HPDE6-E6E7 (cell line): ENCODE measurements at regions not wholly inside any gene's neighbourhood (a gene's known extent, or its start where the extent isn't known, plus 50 kb on each side); places are given as distances from the start of the nearest gene placed in this dataset.

Experiments used
- DNase-seq: peaks from one replicate; pipeline ENCODE4 v3.0.0; 2011; ENCODE audit warnings: missing footprints; ENCODE audit errors: extremely low spot score

DNA sequence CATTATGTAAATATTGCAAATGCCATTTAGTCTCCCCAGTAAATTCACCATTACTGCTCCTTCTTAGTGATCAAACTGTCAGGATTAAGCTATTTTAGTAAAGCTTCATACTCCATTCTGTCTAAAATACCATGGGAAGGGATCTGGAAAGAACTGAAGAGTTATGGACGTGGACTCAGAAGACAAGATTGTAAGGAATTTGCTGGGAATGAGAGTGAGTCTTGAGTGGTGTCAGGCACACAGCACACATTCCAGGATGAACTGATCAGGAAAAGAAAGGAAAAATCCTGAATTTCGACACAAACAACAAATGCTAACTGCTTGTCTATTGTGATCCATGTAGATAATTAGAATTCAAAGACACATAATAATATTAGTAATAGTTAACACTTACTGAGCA, 311.0 kb downstream of the CENPC start:
- DNase-seq = no peak

DNA sequence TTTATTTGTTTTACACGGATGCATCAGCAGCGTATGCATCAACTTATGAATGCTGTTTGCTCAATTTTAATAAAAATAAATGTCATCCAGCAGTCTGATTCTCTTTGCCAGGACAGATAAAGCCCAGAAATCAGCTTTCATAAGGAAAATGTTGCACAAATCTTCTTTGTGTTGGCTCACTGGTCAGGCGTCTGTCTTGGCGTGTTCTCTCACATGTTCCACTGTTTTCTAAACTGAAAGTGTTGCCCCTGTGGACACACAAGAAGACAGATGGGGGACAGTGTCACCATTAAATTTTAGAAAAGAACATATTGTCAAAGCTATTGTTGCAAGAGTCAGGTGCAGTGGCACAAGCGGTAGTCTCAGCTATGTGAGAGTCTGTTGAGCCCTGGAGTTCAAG, 316.2 kb downstream of the CENPC start:
- no peak for DNase-seq

DNA sequence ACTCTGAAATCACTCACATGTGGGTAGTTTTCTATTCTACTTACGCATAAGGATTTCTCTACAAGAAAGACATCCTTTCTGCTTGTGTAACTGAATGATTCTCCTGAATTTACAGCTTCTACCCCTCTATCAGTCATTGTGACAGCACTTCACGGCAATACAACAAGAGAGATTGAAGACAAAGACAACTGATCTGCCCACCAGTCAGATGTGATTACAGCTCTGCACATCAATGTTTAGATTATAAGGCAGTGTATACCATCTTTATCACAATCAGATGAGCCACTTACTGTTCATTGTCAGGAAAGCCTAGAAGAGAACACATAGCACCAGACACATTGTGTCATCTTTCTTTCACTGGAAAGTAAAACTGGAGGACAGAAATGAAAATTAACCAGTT, 324.4 kb downstream of the CENPC start:
- DNase-seq = no peak

DNA sequence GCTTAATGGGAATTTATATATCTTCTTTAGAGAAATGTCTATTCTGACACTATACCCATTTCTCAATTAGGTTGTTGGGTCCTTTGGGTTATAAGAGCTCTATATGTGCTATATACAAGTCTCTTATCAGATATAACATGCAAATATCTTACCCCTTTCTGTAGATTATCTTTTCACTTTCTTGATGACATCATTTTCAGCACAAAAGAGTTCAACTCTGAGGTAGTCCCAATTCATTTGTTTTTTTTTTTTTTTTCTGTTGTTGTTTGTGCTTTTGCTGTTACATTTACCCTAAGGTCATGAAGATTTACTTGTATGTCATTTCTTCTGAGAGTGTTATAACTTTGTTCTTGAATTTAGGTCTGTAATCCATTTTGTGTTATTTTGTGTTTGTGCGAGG, 326.4 kb downstream of the CENPC start:
- no peak for DNase-seq

DNA sequence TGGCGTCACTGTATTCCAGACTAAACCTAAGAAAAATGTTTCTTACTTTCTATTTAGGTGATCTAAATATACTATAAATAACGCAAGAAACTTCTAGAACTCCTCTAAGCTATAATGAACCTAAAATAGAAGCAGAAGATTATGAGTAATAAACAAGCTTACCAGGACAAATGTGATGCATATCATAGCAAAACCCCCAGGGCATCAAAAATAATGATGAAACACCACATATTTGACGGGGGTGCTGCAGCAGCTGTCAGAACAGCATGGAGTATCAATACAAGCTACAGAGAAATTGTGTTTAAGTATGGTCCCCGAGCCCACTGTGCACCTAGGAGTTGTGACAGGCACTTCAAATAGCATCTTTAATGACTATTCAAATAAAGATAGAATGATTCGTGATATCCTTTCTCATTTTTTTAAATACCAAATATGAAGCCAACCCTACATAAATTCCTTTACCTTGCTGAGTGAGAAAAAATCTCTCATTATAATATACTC, 337.3 kb downstream of the CENPC start:
- no peak for DNase-seq

DNA sequence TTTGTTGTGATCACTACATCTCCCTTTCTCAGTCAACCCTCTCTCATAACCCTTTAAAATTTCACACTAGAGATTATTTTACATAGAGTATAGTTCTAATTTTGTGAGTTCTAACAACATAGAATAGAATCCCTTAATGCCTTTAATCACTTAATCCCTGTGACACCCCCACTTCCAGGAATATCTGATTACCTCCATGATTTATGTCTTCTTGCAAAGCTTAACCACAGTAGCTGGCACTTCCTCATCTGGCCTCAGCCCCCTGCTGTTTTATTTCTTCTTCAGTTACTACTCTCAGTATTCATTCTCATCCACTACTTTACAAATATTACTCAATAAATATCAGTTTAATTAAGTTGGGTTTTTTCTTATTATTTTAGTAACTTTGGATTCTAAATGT, 340.9 kb downstream of the CENPC start:
- no peak for DNase-seq

DNA sequence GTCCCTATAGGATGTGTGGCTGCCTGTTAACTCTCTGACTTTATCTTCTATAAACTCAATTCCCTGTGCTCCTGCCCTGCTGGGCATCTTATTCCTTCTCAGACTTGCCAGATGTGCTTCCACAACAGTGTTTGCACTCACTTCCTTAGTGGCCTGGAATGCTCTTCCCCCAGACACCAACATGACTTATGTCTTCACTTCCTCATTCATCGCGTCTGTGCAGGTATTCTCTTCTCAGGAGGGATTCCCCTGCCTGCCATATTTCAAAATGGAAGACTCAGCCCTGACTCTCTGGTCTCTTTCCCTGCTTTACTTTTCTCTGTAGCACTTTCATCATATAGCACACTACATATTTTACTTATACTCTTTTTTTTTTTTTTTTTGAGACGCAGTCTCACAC, 344.0 kb downstream of the CENPC start:
- DNase-seq = no peak

DNA sequence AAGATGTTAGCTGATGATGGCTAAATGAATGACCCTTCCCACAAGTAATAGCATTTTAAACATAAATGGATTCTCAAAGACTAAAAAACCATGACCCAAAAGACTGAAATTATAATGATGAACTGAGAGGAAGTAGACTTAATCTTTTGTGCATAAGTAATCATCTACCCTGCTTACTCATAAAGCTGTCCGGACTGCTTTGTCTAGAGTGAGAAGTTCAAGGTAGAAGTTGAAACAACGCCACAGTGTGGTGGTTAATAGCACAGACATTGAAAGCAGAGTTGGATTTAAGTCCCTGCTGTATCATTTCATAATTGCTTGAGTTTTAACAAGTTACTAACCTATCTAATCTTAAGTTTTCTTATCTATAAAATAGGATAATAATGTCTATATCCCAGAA, 346.6 kb downstream of the CENPC start:
- peak; percentile 21 for DNase-seq

DNA sequence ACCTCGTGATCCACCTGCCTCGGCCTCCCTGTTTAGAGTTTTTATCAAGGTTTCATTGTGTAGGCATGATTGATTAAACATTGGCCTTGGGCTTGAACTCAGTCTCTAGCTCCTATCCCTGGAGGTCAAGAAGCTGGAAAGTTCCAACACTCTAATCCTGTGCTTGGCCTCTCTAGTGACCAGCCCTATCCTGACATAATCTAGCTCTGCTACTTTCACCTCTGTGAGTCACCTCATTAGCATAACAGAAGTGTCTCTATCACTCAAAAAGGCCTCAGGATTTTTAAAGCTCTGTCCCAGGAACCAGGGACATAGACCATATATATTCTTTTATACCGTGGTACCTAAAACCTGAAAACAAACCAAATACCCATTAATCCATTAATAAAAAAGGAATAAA, 377.5 kb downstream of the CENPC start:
- DNase-seq = no peak

DNA sequence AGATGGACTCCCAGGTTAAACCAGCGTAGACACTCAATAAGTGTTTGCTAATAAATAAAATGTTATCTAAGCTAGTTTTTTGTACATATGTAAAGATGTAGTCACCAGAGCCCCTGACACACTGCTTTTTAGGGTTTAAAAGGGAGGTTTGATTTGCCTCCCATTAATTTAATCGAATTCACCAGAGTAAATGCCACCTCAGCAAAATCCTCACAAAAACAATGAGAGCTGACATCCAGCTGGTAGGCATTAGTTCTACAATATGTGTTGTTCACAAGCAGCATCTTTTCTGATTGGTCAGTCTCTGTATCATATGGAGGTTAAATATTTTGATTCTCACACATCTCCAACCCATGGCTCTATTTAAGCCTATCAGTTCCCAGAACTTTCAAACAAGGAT, 382.6 kb downstream of the CENPC start:
- no peak for DNase-seq

DNA sequence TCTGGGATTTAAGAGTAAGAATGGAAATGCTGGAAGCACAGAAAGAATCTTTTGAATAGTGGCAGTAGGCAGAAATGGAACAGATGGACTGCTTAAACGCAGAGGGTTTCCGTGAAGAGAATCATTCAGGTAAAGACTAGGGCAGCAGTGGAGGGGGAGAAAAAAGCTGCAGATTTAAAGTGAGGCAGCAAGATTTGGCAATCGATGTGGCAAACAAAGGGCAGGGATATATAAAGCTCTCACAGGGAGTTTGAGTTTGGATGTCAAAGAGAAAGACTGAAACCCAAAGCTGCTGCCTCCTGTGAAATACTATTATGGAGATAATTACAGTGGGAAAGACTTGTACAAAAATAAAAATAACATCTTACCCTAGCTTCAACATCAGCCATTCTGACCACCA, 384.0 kb downstream of the CENPC start:
- DNase-seq = no peak

DNA sequence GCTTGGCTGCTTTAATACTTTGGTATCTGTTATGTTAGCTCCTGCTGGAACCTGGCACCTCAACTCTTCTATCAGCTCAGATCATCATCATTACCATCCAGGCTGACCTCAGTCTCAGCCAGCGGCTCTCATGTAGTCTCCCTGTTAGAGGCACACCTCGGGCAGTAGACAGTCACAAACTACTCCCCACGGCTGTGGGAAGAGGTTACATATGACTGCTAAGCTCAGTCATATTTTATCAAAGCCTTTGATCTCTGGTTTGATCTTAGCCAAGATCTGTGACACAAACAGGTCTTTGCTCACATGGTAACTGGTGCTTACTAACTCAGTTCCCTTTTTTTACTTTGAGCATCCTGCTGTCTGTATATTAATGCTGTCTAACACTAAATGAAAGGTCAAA, 384.9 kb downstream of the CENPC start:
- no peak for DNase-seq

DNA sequence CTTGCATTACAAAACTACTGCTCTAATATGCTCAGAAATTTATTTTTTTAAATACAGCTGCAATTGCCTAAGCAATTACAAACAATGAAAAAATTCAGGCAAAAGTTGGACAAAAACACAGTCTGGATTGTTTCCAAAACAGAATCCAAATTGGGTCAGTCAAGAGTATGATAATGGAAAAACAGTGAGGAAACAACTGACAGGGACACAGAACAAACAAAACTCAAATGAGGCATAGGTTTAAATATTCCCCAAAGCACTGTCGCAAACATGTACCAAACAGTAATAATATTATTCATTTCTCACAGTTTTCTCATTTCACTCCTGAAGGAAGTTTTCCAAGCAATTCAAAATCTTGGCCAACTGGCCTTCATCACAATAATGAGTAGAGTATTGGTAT, 386.6 kb downstream of the CENPC start:
- DNase-seq = no peak

DNA sequence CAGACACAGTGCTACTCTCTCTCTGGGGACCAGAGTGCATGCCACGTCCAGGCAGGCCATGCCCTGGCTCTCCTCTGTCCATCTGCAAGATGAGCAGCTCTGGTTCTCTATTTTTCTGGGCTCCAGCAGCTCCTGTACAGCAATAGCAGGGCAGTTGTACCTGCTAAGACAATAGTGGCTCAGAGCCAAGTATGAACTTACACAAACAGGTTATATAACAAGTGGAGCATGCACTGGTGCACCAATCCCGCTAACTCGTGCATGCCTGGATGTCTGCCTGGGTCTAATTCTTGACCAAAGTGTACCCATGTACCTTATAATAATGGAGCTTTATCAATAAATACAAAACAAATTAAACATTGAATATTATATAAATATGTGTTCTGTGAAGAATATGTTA, 392.3 kb downstream of the CENPC start:
- DNase-seq = no peak

DNA sequence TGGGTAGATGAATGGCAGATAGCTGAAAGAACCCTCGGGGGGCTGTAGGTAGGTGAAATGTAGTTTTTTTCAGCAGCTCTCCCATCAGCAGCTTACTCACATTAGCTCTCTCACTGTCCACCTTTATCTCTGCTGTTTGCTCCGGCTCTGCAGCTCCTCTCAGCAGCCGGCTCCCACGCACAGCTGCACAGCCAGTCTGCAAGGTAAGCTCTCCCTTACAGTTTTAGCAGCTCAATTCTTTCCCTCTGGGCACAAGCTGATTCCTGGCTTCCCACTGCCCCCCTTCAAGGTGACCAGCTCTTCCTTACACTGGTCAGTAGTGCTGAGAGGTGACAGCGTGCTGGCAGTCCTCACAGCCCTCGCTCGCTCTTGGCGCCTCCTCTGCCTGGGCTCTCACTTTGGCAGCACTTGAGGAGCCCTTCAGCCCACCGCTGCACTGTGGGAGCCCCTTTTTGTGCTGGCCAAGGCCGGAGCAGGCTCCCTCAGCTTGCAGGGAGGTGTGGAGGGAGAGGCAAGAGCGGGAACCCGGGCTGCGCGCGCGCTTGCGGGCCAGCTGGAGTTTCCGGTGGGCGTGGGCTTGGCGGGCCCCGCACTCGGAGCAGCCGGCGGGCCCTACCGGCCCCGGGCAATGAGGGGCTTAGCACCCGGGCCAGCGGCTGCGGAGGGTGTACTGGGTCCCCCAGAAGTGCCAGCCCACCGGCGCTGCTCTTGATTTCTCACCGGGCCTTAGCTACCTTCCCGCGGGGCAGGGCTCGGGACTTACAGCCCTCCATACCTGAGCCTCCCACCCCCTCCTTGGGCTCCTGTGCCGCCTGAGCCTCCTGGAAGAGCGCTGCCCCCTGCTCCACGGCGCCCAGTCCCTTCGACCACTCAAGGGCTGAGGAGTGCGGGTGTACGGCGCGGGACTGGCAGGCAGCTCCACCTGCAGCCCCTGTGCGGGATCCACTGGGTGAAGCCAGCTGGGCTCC, 393.6 kb downstream of the CENPC start:
- no peak for DNase-seq

DNA sequence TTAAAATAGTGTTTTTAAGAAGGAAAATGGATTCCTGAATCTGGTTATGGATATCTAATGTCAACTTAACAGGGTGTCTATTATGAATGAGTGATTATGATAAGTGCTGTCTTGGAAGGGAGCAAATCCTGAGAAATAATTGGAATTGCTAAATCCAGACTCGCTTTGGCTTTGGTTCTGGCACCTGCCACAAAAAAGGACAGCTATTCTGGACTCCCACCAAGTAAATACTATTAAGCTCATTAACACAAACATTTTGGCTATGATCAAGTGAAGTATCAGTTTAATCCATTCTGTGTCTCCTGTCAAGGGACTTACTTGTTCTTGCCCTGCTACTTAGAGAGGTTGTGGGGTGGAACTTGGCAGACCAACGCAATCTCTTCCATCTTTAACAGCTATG, 403.7 kb downstream of the CENPC start:
- DNase-seq = no peak

DNA sequence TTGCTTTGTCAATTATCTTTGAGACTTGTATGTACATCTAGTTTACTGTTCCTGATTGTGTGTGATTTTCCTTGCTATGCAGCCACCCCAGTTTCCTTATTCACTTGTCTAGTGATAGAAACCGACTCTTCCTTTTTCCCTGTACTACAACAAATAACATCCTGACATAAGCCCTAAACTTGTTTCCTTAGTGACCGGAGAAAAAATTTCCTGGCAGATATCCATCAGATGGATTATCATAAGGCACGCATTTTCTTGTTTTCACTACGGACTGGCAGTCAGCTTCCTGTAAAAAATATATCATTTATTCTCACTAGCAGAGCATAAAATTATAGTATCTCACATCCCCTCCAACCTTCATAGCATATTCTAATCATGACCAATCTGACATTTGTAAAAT, 410.7 kb downstream of the CENPC start:
- no peak for DNase-seq

DNA sequence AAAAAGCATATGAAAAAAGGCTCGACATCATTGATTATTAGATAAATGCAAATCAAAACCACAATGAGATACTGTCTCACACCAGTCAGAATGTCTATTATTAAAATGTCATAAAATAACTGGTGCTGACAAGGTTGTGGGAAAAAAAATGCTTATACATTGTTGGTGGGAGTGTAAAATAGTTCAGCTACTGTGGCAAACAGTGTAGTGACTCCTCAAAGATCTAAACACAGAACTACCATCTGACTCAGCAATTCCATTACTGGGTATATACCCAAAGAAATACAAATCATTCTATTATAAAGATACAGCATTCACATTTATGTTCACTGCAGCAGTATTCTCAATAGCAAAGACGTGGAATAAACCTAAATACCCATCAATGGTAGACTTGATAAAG, 412.1 kb downstream of the CENPC start:
- no peak for DNase-seq

DNA sequence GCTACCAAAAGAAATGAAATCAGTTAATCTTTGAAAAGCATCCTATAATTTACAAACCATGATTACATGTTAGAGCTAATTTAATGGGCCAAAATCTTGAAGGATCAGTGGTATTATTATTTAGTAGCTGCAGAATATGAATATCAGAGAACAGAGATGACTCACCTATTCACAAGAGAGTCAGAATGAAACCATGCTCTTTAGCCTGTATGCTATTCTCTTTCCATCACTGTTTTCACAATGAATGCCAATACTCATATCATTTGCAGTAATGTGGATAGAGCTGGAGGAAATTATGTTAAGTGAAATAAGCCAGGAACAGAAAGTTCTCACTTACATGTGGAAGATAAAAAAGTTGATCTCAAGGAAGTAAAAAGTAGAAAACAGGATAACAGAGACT, 414.1 kb downstream of the CENPC start:
- no peak for DNase-seq

DNA sequence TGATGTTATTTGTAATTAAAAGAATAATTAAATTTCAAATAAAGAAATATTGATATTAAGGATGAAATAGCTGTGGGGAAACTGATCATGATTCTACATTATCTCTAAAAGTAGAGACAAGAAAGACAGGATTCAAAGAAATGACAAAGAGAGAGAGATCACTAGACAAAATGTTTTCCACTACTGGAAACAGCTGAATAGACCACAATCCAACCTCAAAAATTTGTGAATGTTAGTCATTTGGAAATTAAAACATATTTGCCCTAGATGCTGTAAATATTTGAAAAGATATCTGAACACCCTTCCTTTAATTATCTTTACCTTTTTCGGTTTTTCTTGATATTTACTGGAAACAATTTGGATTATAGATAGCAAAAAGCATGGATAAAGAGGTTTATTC, 414.9 kb downstream of the CENPC start:
- no peak for DNase-seq

DNA sequence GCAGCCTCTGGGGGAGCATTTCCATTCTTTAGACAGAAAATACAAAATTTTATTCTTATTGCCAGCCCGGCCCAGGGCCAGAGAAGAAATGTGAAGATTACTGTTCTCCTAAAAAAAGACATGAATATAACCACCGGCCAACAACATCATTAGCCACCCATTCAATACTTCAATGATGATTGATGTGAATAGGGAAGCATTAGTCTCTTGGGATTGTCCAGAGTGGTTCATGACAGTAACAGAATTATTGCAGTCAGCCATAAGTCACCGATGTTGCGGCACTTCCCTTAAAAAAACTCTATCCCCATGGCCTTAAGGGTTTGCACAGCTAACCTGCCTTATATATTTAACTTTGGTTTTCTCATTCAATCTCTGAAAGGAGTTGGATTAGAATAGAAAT, 418.7 kb downstream of the CENPC start:
- no peak for DNase-seq

DNA sequence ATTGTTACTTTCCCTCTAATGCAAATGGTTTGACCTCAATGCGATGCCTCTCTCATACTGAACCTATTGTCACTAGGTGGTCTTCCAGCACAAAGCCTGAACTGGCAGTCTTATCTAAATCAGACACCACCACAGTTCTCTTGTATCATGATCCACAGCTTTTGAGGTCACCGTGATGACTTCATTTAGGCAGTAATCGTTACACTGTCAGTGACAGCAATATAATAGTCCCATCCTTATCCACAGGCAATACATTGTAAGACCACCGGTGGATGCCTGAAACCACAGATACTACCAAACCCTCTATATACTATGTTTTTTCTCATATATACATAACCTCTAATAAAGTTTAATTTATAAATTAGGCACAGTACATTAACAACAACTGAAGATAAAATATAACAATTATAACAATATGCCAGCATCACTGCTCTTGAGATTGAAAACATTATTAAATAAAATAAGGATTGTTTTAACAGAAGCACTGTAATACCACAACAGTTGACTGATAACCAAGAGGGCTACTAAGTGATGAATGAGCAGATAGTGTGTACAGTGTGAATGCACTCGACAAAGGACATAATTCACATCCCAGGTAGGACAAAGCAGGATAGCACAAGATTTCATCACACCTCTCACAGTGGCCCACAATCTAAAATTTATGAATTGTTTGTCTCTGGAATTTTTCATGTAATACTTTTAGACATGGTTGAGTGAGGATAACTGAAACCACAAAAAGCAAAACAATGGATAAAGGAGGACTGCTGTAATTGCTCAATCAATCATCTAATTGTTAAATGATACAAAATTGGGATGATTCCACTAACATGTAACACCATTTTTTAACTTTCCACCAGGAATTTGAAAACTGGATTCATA, 419.4 kb downstream of the CENPC start:
- no peak for DNase-seq

DNA sequence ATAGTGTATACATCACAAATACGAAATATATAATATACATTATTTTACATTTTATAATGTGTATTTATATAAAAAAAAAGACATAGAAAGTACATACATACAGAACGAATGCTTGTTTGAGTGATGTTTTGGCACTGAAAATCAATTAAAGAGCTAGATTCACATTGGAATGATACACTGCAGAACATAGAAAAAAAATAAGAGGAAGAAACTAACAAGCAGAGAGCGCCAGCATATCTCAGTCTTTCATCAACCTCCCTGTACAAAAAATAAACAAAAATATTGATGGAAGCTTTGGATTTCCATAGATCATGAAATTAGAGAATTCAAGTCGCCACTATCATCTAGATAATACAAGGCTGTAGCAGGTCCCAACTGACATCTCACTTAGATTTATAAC, 420.6 kb downstream of the CENPC start:
- no peak for DNase-seq
